ENCODE measurements at regions not wholly inside any gene's neighbourhood (a gene's known extent, or its start where the extent isn't known, plus 50 kb on each side); places are given as distances from the start of the nearest gene placed in this dataset.
"Not testable (repeated sequence)": the region's sequence is repeated elsewhere in the genome, so short reads cannot be mapped to it uniquely, and the experiment has no call there.

GRCh38 chr15:20237256-20238020, 304.2 kb downstream of the GOLGA6L6 start:
- TF ChIP-seq CTCF (IDR thresholded peaks at IDR 0.05; ENCODE audit: borderline replicate concordance, extremely low read depth, low read length, poor library complexity, severe bottlenecking); EZH2 (IDR thresholded peaks at IDR 0.05; ENCODE audit: borderline replicate concordance, low read depth, low read length, severe bottlenecking): not testable (repeated sequence)

Measured in DND-41 (cell line).